Esophagus muscularis mucosa (tissue), 4 donors: ENCODE measurements at regions not wholly inside any gene's neighbourhood (a gene's known extent, or its start where the extent isn't known, plus 50 kb on each side); places are given as distances from the start of the nearest gene placed in this dataset.

Experiments
- CTCF ChIP-seq, 3 experiments: fragments of 200-600 bp in 2 of 3; fragments of 450-650 bp in 1 of 3; sonication (generic) in 2 of 3; IDR thresholded peaks; one replicate each; pipeline ENCODE4 v1.5.1; 2017 to 2019; ENCODE audit warnings: antibody characterized with exemption in 3 of 3, mild to moderate bottlenecking in 2 of 3, moderate library complexity in 1 of 3
- EP300 ChIP-seq: sonication (generic); formaldehyde crosslinking; IDR thresholded peaks from one replicate; pipeline ENCODE4 v1.6.1; 2017; ENCODE audit warnings: antibody characterized with exemption
- POLR2A ChIP-seq: fragments of 450-650 bp; IDR thresholded peaks from one replicate; pipeline ENCODE4 v1.6.1; 2017; ENCODE audit warnings: antibody characterized with exemption, moderate library complexity, mild to moderate bottlenecking, low read depth
- POLR2AphosphoS5 ChIP-seq, 2 donors: sonication (generic); formaldehyde crosslinking; IDR thresholded peaks; one replicate each; pipeline ENCODE4 v1.6.1; 2017; ENCODE audit warnings: antibody characterized with exemption in 2 of 2

- TF ChIP-seq POLR2AphosphoS5 (IDR thresholded peaks at IDR 0.05) (no peak), CTCF (IDR thresholded peaks at IDR 0.05) (peak in 2 of 3 experiments; percentile 25 to 35), POLR2A (no peak), EP300 (no peak)
These were observed 106.7 kb upstream of the C21orf91 start for GRCh38 chr21:17925899-17926298.
